NT2/D1 (cell line): ENCODE measurements at regions not wholly inside any gene's neighbourhood (a gene's known extent, or its start where the extent isn't known, plus 50 kb on each side); places are given as distances from the start of the nearest gene placed in this dataset.
"Not testable (repeated sequence)": the region's sequence is repeated elsewhere in the genome, so short reads cannot be mapped to it uniquely, and the experiment has no call there.

Source experiments
- DNase-seq: peaks from one replicate; pipeline ENCODE4 v3.0.0-alpha.2; 2011; ENCODE audit warnings: low read depth, low spot score
- H3K27me3 ChIP-seq: 2 replicates; pipeline ENCODE4 v1.6.0; 2011; ENCODE audit warnings: mild to moderate bottlenecking; ENCODE audit not compliant: insufficient read length, insufficient read depth
- H3K36me3 ChIP-seq: 2 replicates; pipeline ENCODE4 v1.6.1; 2011; ENCODE audit warnings: mild to moderate bottlenecking, low read length, mixed read lengths; ENCODE audit not compliant: insufficient read depth, insufficient read length
- H3K4me1 ChIP-seq: 2 replicates; pipeline ENCODE4 v1.5.1; 2011; ENCODE audit not compliant: insufficient read depth, insufficient read length
- H3K4me3 ChIP-seq: 2 replicates; pipeline ENCODE4 v1.5.1; 2011; ENCODE audit warnings: low read depth; ENCODE audit not compliant: insufficient read length
- H3K9ac ChIP-seq: 2 replicates; pipeline ENCODE4 v1.6.0; 2011; ENCODE audit warnings: low read depth; ENCODE audit not compliant: insufficient read length
- H3K9me3 ChIP-seq: 2 replicates; pipeline ENCODE4 v1.5.1; 2011; ENCODE audit warnings: mild to moderate bottlenecking, low read length; ENCODE audit not compliant: insufficient read depth
- SUZ12 ChIP-seq: IDR thresholded peaks from 2 replicates; pipeline ENCODE4 v1.6.1; 2011; ENCODE audit not compliant: insufficient read length, insufficient read depth; ENCODE audit errors: extremely low read depth
- YY1 ChIP-seq: IDR thresholded peaks from 2 replicates; pipeline ENCODE4 v1.6.1; 2011; ENCODE audit not compliant: insufficient read length, insufficient read depth
- ZNF274 ChIP-seq: IDR thresholded peaks from 2 replicates; pipeline ENCODE4 v1.6.1; 2011; ENCODE audit warnings: mild to moderate bottlenecking, low read depth, low read length

DNA sequence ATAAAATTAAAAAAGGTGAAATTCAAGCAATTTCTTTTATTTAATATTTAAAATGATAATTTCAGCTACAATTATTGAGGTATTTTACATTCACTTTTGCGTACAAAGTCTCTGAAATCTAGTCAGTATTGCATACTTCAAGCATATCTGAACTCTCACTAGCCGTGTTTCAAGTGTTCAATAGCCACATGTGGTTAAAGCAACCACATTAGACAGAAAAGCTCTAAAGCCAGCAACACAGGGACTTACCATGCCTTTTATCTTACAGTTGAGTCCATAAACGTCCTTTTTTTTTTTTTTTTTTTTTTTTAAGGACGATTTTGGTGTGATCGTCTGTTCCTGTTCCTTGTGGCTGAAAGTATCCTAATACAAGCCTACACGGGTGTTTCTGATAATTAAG lies 257.0 kb upstream of the RGMA start:
- TF ChIP-seq SUZ12 = no peak
- TF ChIP-seq YY1 = no peak
- TF ChIP-seq ZNF274 = no peak
- DNase-seq = no peak
- H3K9me3 ChIP-seq = peaks cover 12% of the 10 kb centered on the region; the same call in 1 of the 2 replicates
- H3K4me1 ChIP-seq = no peaks in the 10 kb centered on the region
- H3K27me3 ChIP-seq = peaks cover 23% of the 10 kb centered on the region
- no peaks in the 10 kb centered on the region for H3K36me3 ChIP-seq
- no peak overlapping the region for H3K9ac ChIP-seq
- H3K4me3 ChIP-seq = no peak overlapping the region

DNA sequence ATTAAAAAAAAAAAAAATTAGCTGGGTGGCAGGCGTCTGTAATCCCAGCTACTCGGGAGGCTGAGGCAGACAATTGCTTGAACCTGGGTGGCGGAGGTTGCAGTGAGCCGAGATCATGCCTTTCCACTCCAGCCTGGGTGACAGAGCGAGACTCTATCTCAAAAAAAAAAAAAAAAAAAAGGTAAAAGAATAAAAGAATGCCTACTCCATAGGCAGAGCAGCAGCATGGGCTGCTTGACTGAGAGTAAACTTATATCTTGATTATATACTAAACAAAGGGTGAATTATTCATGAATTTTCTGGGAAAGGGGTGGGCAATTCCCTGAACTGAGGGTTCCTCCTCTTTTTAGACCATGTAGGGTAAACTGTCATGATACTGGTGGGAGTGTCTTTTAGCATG lies 254.4 kb upstream of the RGMA start:
- not testable (repeated sequence) for H3K9me3 ChIP-seq, H3K4me3 ChIP-seq, H3K36me3 ChIP-seq, DNase-seq, H3K9ac ChIP-seq, H3K4me1 ChIP-seq
- H3K27me3 ChIP-seq = peaks cover 38% of the 10 kb centered on the region

GRCh38 chr15:93341164-93341563 lies 252.2 kb upstream of the RGMA start:
- TF ChIP-seq SUZ12 (no peak), YY1 (no peak), ZNF274 (no peak)
- H3K4me1 ChIP-seq = no peaks in the 10 kb centered on the region
- no peak overlapping the region for H3K9ac ChIP-seq
- no peak overlapping the region for H3K4me3 ChIP-seq
- DNase-seq = no peak
- H3K27me3 ChIP-seq = peaks cover 32% of the 10 kb centered on the region
- no peaks in the 10 kb centered on the region for H3K36me3 ChIP-seq
- no peaks in the 10 kb centered on the region for H3K9me3 ChIP-seq

GRCh38 chr15:93340406-93340805 lies 251.4 kb upstream of the RGMA start:
- TF ChIP-seq ZNF274 (no peak), SUZ12 (no peak), YY1 (no peak)
- Histone ChIP-seq H3K36me3 (no peaks in the 10 kb centered on the region), H3K27me3 (peaks cover 38% of the 10 kb centered on the region)

GRCh38 chr15:93333796-93334195 lies 244.8 kb upstream of the RGMA start:
- H3K4me1 ChIP-seq = peaks cover 4% of the 10 kb centered on the region
- H3K4me3 ChIP-seq = peak overlapping the region; percentile 9
- H3K9me3 ChIP-seq = no peaks in the 10 kb centered on the region
- H3K9ac ChIP-seq = peak overlapping the region; percentile 13
- no peak for TF ChIP-seq ZNF274
- no peak for TF ChIP-seq YY1
- TF ChIP-seq SUZ12 = peak; percentile 40
- no peak for DNase-seq
- H3K27me3 ChIP-seq = peaks cover 81% of the 10 kb centered on the region
- H3K36me3 ChIP-seq = no peaks in the 10 kb centered on the region

More at GRCh38 chr15:93340406-93340805, 251.4 kb upstream of the RGMA start:
- DNase-seq = no peak
- Histone ChIP-seq H3K9ac (no peak overlapping the region), H3K4me3 (no peak overlapping the region), H3K4me1 (no peaks in the 10 kb centered on the region), H3K9me3 (no peaks in the 10 kb centered on the region)

DNA sequence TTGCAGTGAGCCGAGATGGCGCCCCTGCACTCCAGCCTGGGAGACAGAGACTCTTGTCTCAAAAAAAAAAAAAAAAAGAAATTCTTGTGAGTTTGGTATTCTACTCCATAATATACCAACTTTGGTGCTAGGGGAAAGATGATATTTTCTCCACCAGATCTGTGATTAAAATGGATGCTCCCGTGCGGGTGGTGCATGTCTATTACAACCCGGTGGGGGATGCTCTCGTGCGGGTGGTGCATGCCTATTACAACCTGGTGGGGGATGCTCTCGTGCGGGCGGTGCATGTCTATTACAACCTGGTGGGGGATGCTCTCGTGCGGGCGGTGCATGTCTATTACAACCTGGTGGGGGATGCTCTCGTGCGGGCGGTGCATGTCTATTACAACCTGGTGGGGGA lies 244.1 kb upstream of the RGMA start:
- peak overlapping the region; percentile 18 for H3K4me3 ChIP-seq
- H3K9ac ChIP-seq, H3K4me1 ChIP-seq, DNase-seq, H3K9me3 ChIP-seq, H3K36me3 ChIP-seq: not testable (repeated sequence)
- peaks cover 82% of the 10 kb centered on the region for H3K27me3 ChIP-seq

DNA sequence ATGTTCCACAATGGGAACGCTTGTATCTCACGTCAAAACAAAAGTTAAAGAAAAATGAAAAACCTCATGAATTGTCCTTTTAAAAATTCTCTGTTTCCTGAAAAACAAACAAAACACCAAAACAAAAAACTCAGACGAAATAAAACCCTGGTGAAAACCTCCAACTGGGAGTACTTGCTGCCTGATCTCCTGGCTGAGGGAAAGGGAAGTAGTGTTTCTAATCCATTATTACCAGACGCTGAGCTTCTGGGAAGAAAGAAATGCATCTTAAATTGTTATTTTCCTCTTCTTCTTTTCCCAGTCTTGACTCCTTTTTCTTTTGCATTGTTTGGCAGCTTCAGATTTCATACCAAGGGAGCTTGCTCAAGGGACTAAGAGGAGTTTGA lies 243.2 kb upstream of the RGMA start:
- Histone ChIP-seq H3K36me3 (no peaks in the 10 kb centered on the region), H3K4me1 (peaks cover 4% of the 10 kb centered on the region), H3K27me3 (peaks cover 89% of the 10 kb centered on the region), H3K9ac (no peak overlapping the region), H3K9me3 (no peaks in the 10 kb centered on the region), H3K4me3 (peak overlapping the region; percentile 3)
- DNase-seq = no peak
- no peak for TF ChIP-seq ZNF274
- TF ChIP-seq SUZ12 = peak; percentile 50

DNA sequence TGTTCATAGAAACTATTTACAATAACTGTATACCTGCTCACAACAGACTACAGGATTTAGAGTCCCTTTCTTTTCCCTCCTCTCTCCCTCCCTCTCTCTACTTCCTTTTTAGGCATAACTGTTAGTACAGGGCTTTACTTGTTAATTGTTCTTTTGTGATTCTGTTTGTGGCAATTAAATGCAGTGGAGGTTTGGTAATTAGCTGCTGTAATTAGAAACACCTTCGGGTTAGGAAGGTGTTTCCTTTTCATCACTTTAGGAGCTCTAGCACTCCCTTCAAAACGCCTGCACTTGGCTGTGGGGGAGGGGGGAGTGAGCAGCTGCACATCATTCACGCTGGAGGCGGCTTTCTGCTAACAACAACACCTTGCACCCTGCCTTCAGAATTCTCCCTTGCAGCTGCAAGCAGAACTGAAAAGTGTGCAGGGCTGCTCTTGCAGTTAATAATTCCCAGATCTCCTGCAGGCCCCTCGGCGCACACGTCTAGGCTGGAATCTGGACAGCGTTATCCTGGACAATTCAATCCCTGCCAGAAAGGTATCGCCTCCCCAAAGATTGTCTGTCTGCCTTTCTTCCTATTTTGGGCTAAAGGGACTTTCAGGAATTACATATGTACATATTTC lies 242.6 kb upstream of the RGMA start:
- peak overlapping the region; percentile 3 for H3K4me3 ChIP-seq
- H3K27me3 ChIP-seq = peaks cover 94% of the 10 kb centered on the region
- no peak overlapping the region for H3K9ac ChIP-seq
- H3K4me1 ChIP-seq = peaks cover 4% of the 10 kb centered on the region
- DNase-seq = peak; percentile 64
- H3K9me3 ChIP-seq = no peaks in the 10 kb centered on the region
- TF ChIP-seq ZNF274 (no peak), YY1 (no peak), SUZ12 (no peak)
- no peaks in the 10 kb centered on the region for H3K36me3 ChIP-seq
